Lower leg skin (tissue), 4 donors: ENCODE measurements at regions not wholly inside any gene's neighbourhood (a gene's known extent, or its start where the extent isn't known, plus 50 kb on each side); places are given as distances from the start of the nearest gene placed in this dataset.

Experiments used
- DNase-seq, 2 donors: peaks; one replicate each; pipeline ENCODE4 v3.0.0-alpha.2; 2019; ENCODE audit warnings: low spot score in 2 of 2
- H3K4me3 ChIP-seq: fragments of 200-600 bp; sonication (generic); 2 replicates; pipeline ENCODE4 v1.5.1; 2017; ENCODE audit warnings: mild to moderate bottlenecking, low read depth; ENCODE audit not compliant: poor library complexity, severe bottlenecking
- POLR2A ChIP-seq, 2 donors: fragments of 450-650 bp; IDR thresholded peaks; one replicate each; pipeline ENCODE4 v1.6.1; 2016 to 2017; ENCODE audit warnings: antibody characterized with exemption in 2 of 2, mild to moderate bottlenecking in 1 of 2, moderate library complexity in 1 of 2
- WGBS, 2 donors: methylation state at CpG; one replicate each; pipeline ENCODE4 v1.1.5; 2018; 5-methylcytosine and 5-hydroxymethylcytosine counted together
- intact Hi-C: fragments of 100-400 bp; cut with DNase I; formaldehyde crosslinking; loops from one replicate; pipeline ENCODE4 v1.15.0; 2023; ENCODE audit warnings: low total_unique reads
- TF ChIP-seq, protein P1 (sequence below), 3 donors: fragments of 450-650 bp; IDR thresholded peaks; one replicate each; pipeline ENCODE4 v1.5.1; 2016; ENCODE audit warnings: antibody characterized with exemption in 3 of 3, mild to moderate bottlenecking in 3 of 3, moderate library complexity in 2 of 3

DNA sequence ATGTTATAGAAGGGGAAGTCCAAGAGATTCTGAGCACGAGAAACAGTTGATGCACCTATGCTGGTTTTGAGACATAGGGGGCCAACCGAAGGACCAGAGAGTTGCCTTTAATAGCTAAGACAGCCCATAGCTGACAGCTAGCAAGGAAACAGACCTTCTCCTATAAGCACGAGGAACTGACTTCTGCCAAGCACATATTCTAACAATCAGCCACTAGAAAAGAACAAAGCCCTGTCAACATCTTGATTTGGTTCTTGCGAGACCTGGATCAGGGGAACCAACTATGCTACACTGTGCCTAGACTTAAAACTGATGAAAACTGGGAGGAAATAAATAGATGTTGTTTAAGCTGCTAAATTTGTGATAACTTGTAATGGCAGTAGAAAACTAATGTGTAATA, 785.6 kb downstream of the TMTC2 start:
- no peak overlapping the region for H3K4me3 ChIP-seq
- TF ChIP-seq, protein P1, sequence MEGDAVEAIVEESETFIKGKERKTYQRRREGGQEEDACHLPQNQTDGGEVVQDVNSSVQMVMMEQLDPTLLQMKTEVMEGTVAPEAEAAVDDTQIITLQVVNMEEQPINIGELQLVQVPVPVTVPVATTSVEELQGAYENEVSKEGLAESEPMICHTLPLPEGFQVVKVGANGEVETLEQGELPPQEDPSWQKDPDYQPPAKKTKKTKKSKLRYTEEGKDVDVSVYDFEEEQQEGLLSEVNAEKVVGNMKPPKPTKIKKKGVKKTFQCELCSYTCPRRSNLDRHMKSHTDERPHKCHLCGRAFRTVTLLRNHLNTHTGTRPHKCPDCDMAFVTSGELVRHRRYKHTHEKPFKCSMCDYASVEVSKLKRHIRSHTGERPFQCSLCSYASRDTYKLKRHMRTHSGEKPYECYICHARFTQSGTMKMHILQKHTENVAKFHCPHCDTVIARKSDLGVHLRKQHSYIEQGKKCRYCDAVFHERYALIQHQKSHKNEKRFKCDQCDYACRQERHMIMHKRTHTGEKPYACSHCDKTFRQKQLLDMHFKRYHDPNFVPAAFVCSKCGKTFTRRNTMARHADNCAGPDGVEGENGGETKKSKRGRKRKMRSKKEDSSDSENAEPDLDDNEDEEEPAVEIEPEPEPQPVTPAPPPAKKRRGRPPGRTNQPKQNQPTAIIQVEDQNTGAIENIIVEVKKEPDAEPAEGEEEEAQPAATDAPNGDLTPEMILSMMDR (IDR thresholded peaks at IDR 0.05): no peak
- TF ChIP-seq POLR2A (IDR thresholded peaks at IDR 0.05): no peak
- intact Hi-C loops: no loop called here
- WGBS, 2 donors: 90 to 92% methylated on average over 4 of the region's 4 CpGs
- no peak for DNase-seq

DNA sequence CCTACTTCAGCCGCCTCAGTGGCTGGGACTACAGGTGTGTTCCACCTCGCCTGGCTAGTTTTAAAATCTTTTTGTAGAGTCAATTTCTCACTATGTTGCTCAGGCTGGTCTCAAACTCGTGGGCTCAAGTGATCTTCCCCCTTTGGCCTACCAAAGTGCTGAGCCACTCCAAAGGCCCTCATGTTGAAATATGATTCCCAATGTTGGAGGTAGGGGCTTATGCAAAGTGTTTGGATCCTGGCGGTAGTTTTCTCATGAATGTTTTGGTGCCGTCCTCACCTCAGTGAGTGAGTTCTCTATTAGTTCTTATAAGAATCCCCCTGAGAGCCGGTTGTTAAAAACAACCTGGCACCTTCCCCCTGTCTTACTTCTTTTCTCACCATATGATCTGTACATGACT, 784.6 kb downstream of the TMTC2 start:
- intact Hi-C loops: no loop called here
- DNase-seq: no peak
- TF ChIP-seq, protein P1 (IDR thresholded peaks at IDR 0.05): no peak
- TF ChIP-seq POLR2A (IDR thresholded peaks at IDR 0.05): no peak
- no peak overlapping the region for H3K4me3 ChIP-seq
- 87 to 90% methylated on average over 5 to 6 of the region's 6 CpGs for WGBS, 2 donors

- TF ChIP-seq POLR2A (IDR thresholded peaks at IDR 0.05): no peak
- TF ChIP-seq, protein P1 (IDR thresholded peaks at IDR 0.05): no peak
- no peak for DNase-seq
- no peak overlapping the region for H3K4me3 ChIP-seq
- WGBS, 2 donors: 76 to 85% methylated on average over 3 of the region's 3 CpGs
- intact Hi-C loops: no loop called here
Measured at GRCh38 chr12:83470749-83471148, 784.0 kb downstream of the TMTC2 start.

DNA sequence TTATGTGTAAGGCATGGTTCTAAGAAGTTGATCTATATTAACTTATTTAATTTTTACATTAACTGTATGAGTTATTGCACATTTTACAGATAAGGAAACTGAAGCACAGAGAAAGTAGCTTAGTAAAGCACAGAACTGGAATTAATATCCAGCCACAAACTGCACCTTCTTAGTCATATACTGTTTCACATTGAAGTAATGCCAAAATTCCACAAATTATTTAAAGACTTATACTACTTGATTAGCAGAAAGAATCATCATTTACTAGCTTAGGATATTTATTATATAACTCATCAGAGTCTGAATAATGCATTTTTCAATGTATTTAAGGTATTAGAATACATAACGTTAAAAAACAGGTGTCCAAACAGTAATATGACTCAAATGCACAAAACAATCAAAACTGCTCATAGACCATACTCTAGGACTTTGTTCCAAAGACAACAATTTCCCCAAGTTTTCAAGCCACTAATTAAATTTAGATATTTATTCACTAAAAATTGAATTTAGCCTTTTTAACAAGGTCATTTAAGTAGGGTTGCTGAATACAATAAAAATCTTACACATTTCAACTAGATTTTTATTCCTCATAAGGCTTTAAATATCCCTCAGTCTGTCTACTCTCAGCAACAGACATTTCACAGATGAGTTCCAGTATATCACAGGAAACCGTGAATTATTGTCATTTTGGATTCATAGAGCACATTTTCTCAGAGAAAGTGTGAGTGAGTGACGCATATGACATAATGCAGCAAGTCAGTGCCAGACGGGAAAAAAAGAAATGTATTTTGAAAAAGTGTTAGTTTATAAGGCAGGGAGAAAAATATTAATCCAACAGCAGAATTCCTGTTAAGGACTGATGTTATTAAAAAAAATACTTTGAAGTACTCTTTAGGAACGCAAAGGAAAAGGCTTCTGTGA, 782.5 kb downstream of the TMTC2 start:
- WGBS, 2 donors: 70 to 71% methylated on average over 5 of the region's 5 CpGs
- no peak for TF ChIP-seq POLR2A (IDR thresholded peaks at IDR 0.05)
- intact Hi-C loops: no loop called here

DNA sequence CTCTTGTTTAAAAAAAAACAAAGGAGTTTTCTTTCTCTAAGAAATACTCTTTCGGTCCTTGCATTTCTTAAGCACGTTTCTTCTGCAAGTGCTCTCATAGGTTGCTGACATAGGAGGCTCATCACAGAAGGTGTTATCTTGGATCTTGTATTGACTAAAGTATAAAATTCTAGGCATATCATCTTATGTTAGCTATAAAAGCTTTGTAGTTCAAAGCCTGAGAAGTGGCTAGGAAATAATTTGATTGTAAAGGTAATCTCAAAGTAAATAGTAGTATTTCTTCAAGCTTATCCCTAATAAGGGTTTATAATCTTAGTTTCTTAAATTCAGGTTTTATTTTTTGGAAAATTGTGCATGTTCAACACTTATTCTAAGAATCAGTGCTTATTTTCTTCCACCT, 778.9 kb downstream of the TMTC2 start:
- DNase-seq: no peak
- WGBS, 2 donors: 47 to 50% methylated on average over 2 of the region's 2 CpGs

More for the DNA sequence above, 782.5 kb downstream of the TMTC2 start:
- H3K4me3 ChIP-seq: no peak overlapping the region
- no peak for DNase-seq

GRCh38 chr12:83462419-83462818, 775.7 kb downstream of the TMTC2 start:
- no peak overlapping the region for H3K4me3 ChIP-seq
- TF ChIP-seq POLR2A (IDR thresholded peaks at IDR 0.05): no peak
- TF ChIP-seq, protein P1 (IDR thresholded peaks at IDR 0.05): no peak
- DNase-seq: no peak
- intact Hi-C loops: no loop called here

More for the DNA sequence above, 778.9 kb downstream of the TMTC2 start:
- intact Hi-C loops: no loop called here
- TF ChIP-seq, protein P1 (IDR thresholded peaks at IDR 0.05): no peak
- TF ChIP-seq POLR2A (IDR thresholded peaks at IDR 0.05): no peak
- H3K4me3 ChIP-seq: no peak overlapping the region
